Prostate gland (tissue), 2 donors: ENCODE measurements at regions not wholly inside any gene's neighbourhood (a gene's known extent, or its start where the extent isn't known, plus 50 kb on each side); places are given as distances from the start of the nearest gene placed in this dataset.

Source experiments
- DNase-seq: peaks from one replicate; pipeline ENCODE4 v3.0.0-alpha.2; 2019; ENCODE audit warnings: low spot score
- H3K27ac ChIP-seq, 2 donors: fragments of 200-600 bp; sonication (generic); 2 replicates each; pipeline ENCODE4 v1.5.1; 2017 to 2019
- H3K27me3 ChIP-seq: fragments of 200-600 bp; sonication (generic); replicated peaks from 2 replicates; pipeline ENCODE4 v1.5.1; 2019; ENCODE audit not compliant: insufficient read depth
- H3K36me3 ChIP-seq, 2 donors: fragments of 200-600 bp; sonication (generic); 1 replicate in 1 of 2; 2 replicates in 1 of 2; pipeline versions ENCODE4 v1.5.1 to v1.8.1; 2017 to 2019
- H3K4me1 ChIP-seq: fragments of 200-600 bp; sonication (generic); replicated peaks from 2 replicates; pipeline ENCODE4 v1.5.1; 2019
- H3K4me3 ChIP-seq, 2 donors: fragments of 200-600 bp; sonication (generic); 2 replicates each; pipeline ENCODE4 v1.5.1; 2017 to 2019
- H3K9me3 ChIP-seq: fragments of 200-600 bp; sonication (generic); 2 replicates; pipeline ENCODE4 v1.5.1; 2017
- CTCF ChIP-seq, 4 experiments: fragments of 200-600 bp in 2 of 4; fragments of 450-650 bp in 2 of 4; sonication (generic) in 2 of 4; IDR thresholded peaks; 1 replicate in 3 of 4; 2 replicates in 1 of 4; pipeline ENCODE4 v1.5.1; 2016 to 2019; ENCODE audit warnings: antibody characterized with exemption in 4 of 4, mild to moderate bottlenecking in 2 of 4, moderate library complexity in 2 of 4
- POLR2A ChIP-seq: fragments of 450-650 bp; IDR thresholded peaks from one replicate; pipeline ENCODE4 v1.6.1; 2016; ENCODE audit warnings: antibody characterized with exemption, mild to moderate bottlenecking
- POLR2AphosphoS5 ChIP-seq: sonication (generic); formaldehyde crosslinking; IDR thresholded peaks from one replicate; pipeline ENCODE4 v1.6.1; 2017; ENCODE audit warnings: antibody characterized with exemption
- WGBS: methylation state at CpG from one replicate; pipeline ENCODE4 v1.1.5; 2018; 5-methylcytosine and 5-hydroxymethylcytosine counted together
- intact Hi-C: fragments of 100-400 bp; cut with DNase I; formaldehyde crosslinking; loops from one replicate; pipeline ENCODE4 v1.14.2; 2022

- 74% methylated on average over 5 of the region's 5 CpGs for WGBS
- Histone ChIP-seq H3K27ac (no peak overlapping the region), H3K36me3 (no peaks in the 10 kb centered on the region), H3K4me1 (no peaks in the 10 kb centered on the region), H3K4me3 (no peak overlapping the region), H3K9me3 (no peaks in the 10 kb centered on the region), H3K27me3 (no peaks in the 10 kb centered on the region)
- DNase-seq: no peak
- intact Hi-C loops: no loop called here
- TF ChIP-seq CTCF (IDR thresholded peaks at IDR 0.05) (no peak), POLR2AphosphoS5 (no peak), POLR2A (no peak)
Observed at GRCh38 chr2:60385648-60386047, 167.8 kb downstream of the BCL11A start.

GRCh38 chr2:60383401-60384143, 169.9 kb downstream of the BCL11A start:
- Histone ChIP-seq H3K36me3 (no peaks in the 10 kb centered on the region), H3K4me1 (no peaks in the 10 kb centered on the region), H3K27ac (no peak overlapping the region), H3K27me3 (no peaks in the 10 kb centered on the region), H3K9me3 (no peaks in the 10 kb centered on the region), H3K4me3 (no peak overlapping the region)
- WGBS: 52% methylated on average over 6 of the region's 6 CpGs
- no peak for TF ChIP-seq POLR2A
- no peak for DNase-seq
- intact Hi-C loops: no loop called here

- WGBS: 89% methylated on average over 2 of the region's 2 CpGs
- no peaks in the 10 kb centered on the region for H3K4me1 ChIP-seq
- no peak overlapping the region for H3K4me3 ChIP-seq
- intact Hi-C loops: no loop called here
- no peak for DNase-seq
- no peaks in the 10 kb centered on the region for H3K27me3 ChIP-seq
- H3K27ac ChIP-seq: no peak overlapping the region
- no peaks in the 10 kb centered on the region for H3K36me3 ChIP-seq
- no peaks in the 10 kb centered on the region for H3K9me3 ChIP-seq
- TF ChIP-seq POLR2AphosphoS5: no peak
- TF ChIP-seq POLR2A: no peak
- no peak for TF ChIP-seq CTCF (IDR thresholded peaks at IDR 0.05)
Observed at GRCh38 chr2:60380411-60380810, 173.0 kb downstream of the BCL11A start.

GRCh38 chr2:60379684-60380083, 173.8 kb downstream of the BCL11A start:
- WGBS: 66% methylated on average over 2 of the region's 2 CpGs
- H3K4me3 ChIP-seq: no peak overlapping the region
- no peak for TF ChIP-seq POLR2AphosphoS5
- no peak for TF ChIP-seq POLR2A
- TF ChIP-seq CTCF (IDR thresholded peaks at IDR 0.05): no peak

GRCh38 chr2:60379216-60379615, 174.2 kb downstream of the BCL11A start:
- no peak for TF ChIP-seq CTCF (IDR thresholded peaks at IDR 0.05)
- TF ChIP-seq POLR2A: no peak
- Histone ChIP-seq H3K27me3 (no peaks in the 10 kb centered on the region), H3K4me3 (no peak overlapping the region), H3K9me3 (no peaks in the 10 kb centered on the region), H3K4me1 (no peaks in the 10 kb centered on the region), H3K27ac (no peak overlapping the region), H3K36me3 (no peaks in the 10 kb centered on the region)
- 62% methylated on average over 7 of the region's 7 CpGs for WGBS
- intact Hi-C loops: no loop called here
- no peak for DNase-seq

More at GRCh38 chr2:60379684-60380083, 173.8 kb downstream of the BCL11A start:
- no peaks in the 10 kb centered on the region for H3K36me3 ChIP-seq
- no peaks in the 10 kb centered on the region for H3K4me1 ChIP-seq
- H3K27me3 ChIP-seq: no peaks in the 10 kb centered on the region
- intact Hi-C loops: no loop called here
- no peak overlapping the region for H3K27ac ChIP-seq
- no peaks in the 10 kb centered on the region for H3K9me3 ChIP-seq
- no peak for DNase-seq
